GM19351 (cell line): ENCODE measurements at regions not wholly inside any gene's neighbourhood (a gene's known extent, or its start where the extent isn't known, plus 50 kb on each side); places are given as distances from the start of the nearest gene placed in this dataset.

Experiments used
- ATAC-seq: cut with Tn5 transposase; IDR thresholded peaks from one replicate; pipeline ENCODE4 v1.9.1; 2021; ENCODE audit warnings: mild to moderate bottlenecking, moderate library complexity; ENCODE audit not compliant: unreplicated experiment

DNA sequence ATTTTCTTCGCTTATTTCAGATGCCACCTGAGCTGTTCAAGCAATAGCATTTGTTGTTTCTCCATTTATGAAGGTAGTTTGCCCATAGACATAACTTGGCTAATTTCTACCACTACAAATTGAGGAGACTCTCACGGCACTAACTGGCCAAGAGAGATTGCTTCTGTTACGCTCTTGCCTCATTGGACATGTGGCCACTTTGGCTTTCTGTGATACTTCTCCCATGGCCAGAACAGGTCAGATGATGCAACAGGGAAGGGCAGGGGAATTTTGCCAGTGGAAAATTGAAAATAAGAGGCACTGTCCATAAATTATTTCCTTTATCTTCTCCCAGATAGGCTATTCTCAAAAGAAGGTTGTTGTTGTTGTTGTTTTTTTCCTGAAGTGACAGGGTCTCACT, 1633.3 kb upstream of the LRRTM3 start:
- no peak for ATAC-seq

DNA sequence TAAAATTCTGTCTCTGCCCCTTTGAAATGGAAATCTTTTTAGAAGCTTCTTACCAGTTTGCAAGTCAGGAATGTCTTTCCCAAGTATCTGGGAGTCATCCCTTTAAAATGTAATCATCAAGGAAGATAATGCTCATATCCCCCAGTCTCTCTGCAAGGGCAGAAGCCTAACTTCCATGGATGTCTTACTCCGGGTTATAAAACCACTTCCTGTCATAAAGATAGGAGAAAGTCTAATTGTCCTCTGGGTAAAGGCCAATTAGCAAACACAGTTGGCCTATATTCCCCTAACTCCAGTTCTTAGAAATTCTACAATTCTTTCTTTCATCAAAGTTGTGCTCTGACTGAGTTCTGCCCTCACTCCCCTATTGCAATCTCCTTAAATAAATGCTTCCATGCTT, 1631.5 kb upstream of the LRRTM3 start:
- no peak for ATAC-seq

DNA sequence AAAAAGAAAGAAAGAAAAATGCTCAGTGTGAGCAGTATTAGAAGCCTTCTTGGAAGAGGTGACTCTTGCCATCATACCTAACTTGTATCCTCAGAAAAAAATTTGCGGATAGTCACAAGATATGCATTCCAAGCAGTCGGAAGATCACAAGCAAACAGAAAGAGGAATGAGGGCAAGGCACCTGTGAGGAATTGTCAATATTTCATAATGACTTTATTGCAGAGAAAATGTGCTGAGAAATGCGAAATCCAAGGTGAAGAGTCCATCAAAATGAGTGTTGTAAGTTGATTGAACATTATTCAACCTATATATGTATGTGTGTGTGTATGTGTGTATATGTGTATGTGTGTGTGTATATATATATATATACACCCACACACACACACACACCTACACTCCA, 1624.7 kb upstream of the LRRTM3 start:
- no peak for ATAC-seq

DNA sequence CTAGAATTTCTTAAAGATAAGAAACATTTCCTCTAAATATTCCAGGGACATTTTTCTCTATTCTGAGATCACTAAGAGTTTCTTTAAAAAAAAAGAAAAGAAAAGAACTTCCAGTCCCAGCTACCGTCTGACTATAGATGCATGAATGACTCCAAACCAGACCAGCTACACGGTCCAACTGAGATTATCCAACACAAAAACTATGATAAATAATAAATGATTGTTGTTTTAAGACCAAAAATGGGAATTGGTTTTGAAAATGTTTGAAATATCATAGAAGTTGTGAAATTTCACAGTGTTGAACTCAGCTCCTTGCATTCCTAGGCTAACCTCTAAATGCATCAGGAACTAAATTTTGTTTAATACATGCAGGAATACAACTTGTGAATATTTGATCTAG, 1619.6 kb upstream of the LRRTM3 start:
- ATAC-seq: no peak

DNA sequence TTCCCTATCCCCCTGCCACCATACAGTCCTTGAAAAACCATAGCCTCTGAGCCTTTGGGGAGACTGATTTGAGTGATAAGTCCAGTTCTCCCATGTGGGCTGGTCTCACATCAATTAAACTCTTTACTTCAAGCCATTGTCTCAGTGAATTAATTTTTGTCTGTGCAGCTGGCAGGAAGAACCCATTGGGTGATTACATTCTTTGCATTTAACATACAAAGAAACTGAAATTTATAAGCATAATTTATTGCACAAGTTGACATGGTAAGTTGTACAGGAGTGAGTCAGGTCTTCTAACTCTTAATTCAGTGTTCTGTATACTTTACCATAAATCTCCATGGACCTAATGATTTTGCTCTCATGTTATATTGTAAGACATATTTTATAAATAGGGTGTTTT, 1613.0 kb upstream of the LRRTM3 start:
- ATAC-seq: no peak

DNA sequence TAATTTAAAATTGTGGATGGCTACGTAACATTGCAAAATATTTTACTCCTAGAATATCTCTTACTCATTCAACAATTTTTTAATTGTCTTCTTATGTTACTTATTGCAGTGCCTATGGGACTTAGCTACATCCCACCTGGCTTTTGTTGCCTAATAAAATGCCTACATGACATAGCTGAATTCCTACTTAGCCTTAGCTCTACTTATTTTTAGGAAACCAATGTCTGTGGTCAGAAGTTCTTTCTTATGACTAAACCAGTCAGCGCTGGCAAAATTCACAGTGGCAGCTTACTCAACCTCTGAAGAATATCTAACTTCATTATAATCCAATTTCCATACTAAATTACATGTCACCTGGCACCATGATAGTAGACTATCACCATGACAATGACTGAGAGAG, 1612.4 kb upstream of the LRRTM3 start:
- no peak for ATAC-seq

DNA sequence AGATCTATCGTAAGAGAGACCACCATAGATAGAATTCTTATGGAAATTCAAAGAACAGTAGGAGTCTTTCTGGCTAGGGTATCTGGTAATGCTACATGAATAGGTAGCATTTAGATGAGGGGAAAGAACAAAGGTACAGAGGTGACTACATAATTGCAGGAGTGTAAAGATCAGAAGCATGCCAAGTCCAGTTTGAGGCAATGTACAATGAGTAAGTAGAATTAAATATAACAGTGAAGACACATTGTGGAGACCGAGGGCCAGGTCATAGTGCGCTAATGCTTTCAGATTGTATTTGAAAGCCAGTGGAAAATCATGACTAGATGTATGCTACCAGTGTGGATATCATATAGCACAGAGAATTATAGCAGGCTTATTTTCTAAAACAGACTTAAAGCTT, 1611.6 kb upstream of the LRRTM3 start:
- ATAC-seq: no peak

DNA sequence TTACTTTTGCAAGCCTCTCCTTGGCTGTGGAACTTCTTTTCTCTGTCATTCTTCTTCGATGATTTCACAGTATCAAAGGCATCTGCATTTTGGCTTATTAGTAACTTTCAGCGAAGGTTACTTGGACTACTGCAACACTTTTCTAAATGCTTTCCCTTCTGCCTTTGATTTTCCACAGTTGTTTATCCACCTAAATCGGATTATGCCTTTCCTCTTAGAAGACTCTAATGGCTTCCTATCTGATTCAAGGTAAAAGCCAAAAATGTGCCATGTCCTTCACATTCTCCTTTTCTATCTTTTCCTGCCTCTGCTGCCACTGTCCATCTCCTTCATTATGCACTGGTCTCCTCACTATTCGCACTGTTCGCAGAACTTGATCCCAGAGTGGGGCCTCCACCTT, 1606.3 kb upstream of the LRRTM3 start:
- ATAC-seq: no peak

DNA sequence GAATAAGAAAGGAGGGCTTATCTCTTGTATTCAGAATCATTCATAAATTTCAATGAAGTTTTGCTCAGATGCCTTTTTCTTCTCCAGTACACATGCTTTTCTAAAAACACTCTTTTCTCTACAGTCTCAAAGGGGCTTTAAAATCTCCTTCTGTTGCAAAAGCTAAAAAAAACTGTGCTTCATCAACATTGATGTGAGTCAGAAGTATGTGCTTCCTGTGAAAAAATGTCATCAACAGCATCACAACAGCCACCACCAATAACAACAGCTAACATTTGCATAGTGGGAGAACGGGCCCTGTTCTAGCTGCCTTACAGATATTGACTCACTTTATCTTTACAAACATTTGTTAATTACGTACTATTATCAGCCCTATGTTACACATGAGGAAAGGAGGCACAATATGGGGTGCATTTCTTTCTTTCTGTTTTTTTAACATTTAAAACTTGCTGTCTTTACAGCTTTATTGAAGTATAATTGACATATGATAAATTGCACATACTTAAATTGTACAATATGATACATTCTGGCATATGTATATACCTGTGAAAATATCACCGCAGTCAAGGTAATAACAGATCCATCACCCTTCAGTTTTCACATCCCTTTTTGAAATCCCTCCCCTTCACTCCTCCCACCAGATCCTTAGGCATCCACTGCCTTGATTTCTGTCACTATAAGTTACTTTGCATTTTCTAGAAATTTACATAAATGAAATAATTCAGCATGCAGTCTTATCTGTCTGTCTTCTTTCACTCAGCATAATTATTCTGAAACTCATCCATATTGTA, 1605.4 kb upstream of the LRRTM3 start:
- no peak for ATAC-seq

DNA sequence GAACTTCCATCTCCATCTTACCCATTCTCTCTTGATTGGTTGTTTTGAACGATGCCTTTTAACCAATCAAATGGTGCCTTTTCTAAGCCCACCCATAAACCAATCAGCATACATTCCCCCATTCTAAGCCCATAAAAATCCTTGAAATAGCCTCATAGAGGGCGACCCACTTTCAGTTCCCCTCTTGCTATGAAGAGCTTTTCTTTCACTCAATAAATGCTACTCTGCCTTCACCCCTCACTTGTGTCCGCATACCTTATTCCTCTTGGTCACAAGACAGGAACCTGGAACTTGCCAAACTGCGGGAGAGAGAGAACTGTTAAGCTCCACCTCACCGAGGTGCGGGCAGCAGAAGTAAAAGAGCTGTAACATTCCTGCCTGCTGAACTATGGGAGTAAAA, 1602.0 kb upstream of the LRRTM3 start:
- no peak for ATAC-seq

DNA sequence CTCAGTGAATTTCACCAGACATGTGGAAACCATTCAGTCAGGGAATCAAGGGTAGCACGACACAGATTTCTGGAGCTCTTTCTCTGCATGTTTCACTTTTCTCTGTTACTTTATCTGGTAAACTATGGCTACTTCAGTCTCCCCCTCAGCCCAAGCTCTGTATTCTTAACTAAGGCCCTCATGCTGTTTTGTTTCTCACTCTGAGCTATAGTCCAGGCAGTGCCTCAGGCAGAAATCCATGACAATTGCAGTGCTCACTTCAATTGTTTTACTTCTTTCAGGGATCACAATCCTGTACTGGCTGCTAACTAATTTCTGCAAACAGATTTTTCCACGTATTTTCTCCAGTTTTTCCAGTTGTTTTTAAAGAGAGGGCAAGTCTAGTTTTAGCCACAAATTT, 1599.9 kb upstream of the LRRTM3 start:
- ATAC-seq: no peak

DNA sequence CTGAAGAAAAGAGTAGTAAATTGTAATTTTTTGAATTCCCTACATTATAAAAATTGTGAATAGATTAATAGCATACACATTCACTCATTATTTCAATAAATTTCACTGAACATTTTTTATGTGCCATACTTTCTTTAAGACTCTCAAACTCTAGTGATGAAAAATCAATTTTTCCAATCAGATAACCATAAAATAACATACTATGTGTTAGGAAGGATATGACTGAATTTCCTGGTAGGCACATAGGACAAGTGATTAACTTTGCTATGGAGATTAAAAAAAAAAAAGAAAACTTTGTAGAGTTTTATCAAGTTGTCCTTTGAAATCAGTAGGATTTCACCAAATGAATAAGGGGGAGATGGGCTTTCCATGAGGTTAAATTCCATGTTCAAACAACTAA, 1597.3 kb upstream of the LRRTM3 start:
- ATAC-seq: no peak

DNA sequence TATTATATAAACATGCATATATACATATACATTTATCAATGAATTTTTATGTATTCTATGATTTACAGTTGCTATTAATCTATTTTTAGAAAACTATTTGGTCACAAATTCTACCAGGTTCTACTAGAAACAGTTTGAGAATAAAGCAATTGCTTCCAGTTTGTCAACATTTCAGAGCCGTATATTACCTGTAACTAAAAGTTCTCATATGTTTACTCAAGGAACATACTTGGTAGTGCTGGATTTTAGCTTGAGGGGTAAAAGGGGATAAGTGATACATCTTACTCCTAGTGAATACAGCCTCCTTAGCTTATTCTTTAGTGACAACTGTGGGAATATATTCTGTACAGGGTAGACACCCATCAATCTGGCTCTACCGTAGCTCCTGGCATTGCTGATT, 1590.5 kb upstream of the LRRTM3 start:
- ATAC-seq: no peak

DNA sequence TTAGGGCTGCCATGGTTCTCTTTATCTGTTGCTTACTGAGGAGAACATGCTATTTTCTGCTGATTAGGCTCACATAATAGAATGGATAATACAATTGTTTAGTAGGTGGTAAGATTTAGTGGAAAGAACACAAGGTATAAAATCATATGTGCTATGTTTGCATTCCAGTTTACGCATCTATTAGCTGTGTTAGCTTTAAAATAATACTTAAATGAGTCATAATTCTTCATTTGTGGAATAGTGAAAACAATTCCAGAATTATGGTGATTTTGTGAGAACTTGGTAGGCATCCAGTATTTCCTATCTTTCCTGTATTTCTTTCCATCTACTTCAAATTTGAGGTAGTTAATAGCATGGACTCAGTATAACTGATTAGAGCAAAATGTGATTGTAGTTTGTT, 1585.5 kb upstream of the LRRTM3 start:
- no peak for ATAC-seq

DNA sequence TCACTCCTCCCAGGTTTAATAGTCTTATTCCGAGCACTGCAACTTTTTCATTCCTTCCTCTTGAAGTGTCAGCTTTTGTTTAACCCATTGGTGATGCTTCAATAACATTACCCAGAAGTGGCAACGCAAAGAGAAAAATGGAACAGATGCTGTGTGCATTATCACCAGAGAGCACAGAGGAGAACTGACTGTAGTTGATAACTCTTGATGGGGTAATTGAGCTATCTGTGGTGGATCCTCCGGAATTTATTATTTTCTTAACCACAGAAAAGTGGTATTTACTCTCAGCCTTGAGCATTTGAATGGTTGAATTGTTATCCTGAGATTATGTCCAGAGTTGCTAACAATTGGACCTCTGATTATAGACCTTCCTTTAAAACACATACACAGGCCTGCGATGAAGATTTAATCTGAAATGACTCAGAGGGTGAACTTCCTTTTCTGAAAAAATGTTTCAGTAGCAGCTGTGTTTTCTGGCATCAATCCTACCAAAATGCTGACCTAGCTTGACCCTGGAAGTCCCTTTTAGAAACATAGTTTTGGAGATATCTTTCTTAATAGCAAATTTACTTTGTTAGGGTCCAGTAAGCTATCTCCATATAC, 1584.4 kb upstream of the LRRTM3 start:
- ATAC-seq: no peak

DNA sequence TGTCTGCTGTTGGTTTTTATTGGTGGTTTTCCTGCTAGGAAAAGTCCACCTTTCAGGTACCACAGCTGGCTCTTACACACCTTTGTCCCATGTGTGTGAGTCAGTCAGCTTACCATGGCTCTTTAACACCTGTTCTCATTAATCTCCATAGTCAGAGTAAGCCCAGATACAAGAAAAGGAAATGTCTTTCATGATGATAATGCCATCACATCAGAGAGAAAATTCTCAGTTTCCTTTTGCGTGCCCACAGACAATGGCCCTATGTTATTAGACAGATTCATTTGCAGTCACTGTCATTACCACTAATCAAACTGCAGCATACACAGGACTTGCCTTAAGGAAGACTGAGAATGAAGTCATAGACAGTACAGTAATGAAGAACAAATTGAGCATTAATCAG, 1583.6 kb upstream of the LRRTM3 start:
- no peak for ATAC-seq

DNA sequence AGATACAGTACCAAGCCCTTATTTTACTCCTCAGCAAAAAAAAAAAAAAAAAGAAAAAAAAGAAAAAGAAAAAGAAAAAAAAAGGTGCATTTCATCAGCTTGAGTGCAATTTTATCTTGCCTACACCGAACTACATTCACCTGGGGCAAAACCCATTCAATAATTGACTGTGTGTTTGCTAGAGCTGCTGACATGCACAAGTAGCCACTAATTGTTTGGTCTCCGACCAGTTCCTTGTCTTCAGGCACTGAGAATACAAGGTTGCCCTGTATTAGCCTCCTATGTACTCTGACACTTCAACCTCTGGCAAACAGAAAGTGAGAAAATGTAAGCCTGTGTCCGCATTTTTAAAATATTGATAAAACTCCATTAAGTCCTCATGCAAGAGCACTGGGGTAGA, 1579.4 kb upstream of the LRRTM3 start:
- ATAC-seq: no peak

DNA sequence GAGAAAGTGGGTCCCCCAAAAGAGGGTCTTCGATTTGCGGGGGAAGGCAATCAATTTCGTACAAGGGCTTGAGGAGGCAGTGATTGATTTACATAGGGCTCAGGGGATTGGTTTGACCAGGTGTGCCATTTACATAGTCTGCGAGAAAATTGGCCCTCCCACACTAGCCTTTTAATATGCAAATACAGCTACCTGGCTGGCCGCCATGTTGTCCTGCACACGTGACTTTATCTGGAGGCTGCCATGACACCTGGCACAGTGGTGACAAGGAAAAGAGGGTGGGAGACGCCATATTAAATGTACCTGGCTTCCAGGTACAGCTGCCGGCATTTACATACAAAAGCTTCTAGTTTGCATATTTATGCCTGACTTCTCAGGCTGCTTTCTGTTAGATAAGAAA, 1577.2 kb upstream of the LRRTM3 start:
- no peak for ATAC-seq

DNA sequence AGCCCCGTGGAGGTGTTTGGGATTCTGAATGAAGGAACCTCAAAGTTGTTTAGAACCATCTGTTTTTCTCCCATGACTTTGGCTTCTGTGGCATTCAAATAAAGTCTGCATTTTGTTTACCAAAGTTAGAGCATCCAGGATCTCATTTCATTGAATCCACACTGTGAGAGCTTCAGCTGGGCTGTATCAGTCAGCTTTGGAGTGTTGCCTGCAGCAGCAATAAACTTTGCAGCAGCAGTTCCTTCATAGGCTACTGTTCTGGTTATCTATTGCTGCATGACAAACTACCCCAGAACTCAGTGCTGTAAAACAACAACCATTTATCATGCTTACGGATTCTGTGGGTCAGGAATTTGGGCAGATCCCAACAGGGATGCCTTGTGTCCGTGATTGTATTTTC, 1575.2 kb upstream of the LRRTM3 start:
- no peak for ATAC-seq

DNA sequence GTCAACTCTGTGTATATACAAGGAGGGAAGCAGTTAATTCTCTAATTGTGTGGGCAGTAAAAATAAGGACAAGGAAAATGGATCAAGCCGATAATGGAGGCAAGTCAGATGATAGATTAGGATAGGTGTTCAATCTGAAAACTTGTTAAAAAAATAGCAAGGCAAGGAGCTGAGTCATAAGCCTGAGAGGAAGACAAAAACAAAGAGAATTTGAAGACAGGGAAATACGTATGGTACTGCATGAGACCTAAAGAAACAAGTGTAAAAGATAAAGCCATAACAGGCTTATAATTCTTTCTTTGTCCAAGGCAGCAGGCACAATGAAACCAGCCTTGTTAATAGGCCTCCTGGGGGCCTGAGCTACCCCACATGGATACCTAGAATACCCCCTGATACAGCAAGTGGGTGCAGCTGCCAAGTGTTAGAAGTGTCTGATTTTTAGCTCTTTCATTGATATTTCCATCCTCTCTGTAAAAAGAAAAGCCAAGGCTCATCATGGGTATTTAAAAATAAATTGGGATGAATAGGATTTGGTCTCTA, 1570.6 kb upstream of the LRRTM3 start:
- no peak for ATAC-seq

DNA sequence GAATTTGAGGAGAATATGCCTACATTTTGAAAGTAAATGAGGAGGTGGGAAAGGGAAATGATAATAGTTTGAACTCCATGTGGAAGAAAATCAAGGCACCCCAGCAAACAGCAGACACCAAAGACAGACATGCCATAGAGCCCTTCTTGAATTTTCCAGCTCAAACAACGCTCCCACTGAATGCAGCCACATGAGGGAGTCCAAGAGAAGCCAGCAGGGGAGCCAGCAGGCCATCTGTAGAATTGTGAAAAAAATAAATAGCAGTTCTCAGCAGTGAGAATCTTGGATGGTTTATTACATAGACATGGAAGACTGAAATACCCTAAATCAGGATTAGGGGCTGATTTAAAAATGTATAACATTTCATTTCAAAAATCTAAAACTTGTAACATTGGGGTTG, 1567.3 kb upstream of the LRRTM3 start:
- no peak for ATAC-seq

DNA sequence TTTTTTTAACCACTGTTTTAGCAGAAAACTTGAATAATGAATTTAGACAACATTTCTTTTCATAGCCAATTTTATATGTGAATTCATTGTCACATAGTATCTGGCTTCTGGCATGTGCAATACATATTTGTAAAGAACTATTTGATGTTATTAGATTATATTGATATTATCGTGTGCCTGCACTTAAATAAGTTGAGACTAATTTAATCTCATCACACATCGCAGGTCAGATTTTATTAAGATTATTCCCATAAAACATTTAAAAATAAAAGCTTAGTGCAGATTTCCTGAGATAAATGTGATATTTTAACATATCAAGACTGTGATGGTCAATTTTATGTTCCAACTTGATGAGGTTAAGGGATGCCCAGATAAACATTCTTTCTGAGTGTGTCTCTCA, 1565.3 kb upstream of the LRRTM3 start:
- ATAC-seq: no peak

DNA sequence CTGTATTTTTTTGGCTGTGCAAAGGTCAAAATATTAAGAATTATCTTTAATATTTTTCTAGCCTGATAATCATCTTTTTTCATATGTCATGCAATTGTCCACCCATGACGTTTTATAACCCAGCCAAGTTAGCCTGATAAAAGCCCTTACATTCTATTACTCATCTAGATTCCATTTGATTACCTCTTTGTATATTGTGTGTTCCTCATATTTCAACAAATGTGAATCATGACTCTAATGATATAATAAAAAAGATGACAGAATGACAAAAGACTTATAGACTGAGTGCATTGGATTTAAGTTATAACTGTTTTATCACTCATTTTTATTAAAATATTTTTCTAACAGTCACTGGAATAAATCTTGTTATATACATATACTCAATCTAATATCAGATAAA, 1560.0 kb upstream of the LRRTM3 start:
- ATAC-seq: no peak
